Panc1 (cell line): ENCODE measurements at regions not wholly inside any gene's neighbourhood (a gene's known extent, or its start where the extent isn't known, plus 50 kb on each side); places are given as distances from the start of the nearest gene placed in this dataset.

Experiments used
- ATAC-seq: fragments of 200-7000 bp; cut with Tn5 transposase; 2 replicates; pipeline ENCODE4 v1.9.1; 2020; ENCODE audit warnings: mild to moderate bottlenecking, moderate library complexity
- BruUV-seq: library from RNA; stranded (reverse); fragments of 400-500 nt; replicated peaks from 2 replicates; lab custom pipeline; 2021; lab: Mats Ljungman, UMichigan
- CTCF ChIA-PET: fragments of 300-600 bp; sonication (Branson Sonifier 250); formaldehyde crosslinking; loops from one replicate; lab custom pipeline; 2022; ENCODE audit warnings: antibody characterized with exemption; lab: Charles Lee
- POLR2A ChIA-PET: fragments of 300-600 bp; sonication (Branson Sonifier 250); formaldehyde crosslinking; loops from one replicate; lab custom pipeline; 2022; ENCODE audit warnings: antibody characterized with exemption; lab: Charles Lee
- DNase-seq: peaks from one replicate; pipeline ENCODE4 v3.0.0-alpha.2; 2010; ENCODE audit warnings: low read depth, low spot score
- H3K27ac ChIP-seq: 2 replicates; pipeline ENCODE4 v1.5.1; 2011; ENCODE audit warnings: mild to moderate bottlenecking, low read length, inconsistent platforms
- H3K27me3 ChIP-seq: fragments of 200-500 bp; sonication (Bioruptor generic); 2 replicates; pipeline ENCODE4 v1.6.0; 2014; ENCODE audit warnings: low read length, inconsistent platforms; ENCODE audit not compliant: control insufficient read depth, insufficient read depth
- H3K36me3 ChIP-seq: fragments of 200-500 bp; sonication (Bioruptor generic); 2 replicates; pipeline ENCODE4 v1.5.1; 2014; ENCODE audit warnings: inconsistent platforms, mild to moderate bottlenecking, low read length, moderate library complexity; ENCODE audit not compliant: control insufficient read depth, insufficient read depth
- H3K4me1 ChIP-seq: 2 replicates; pipeline ENCODE4 v1.5.1; 2011; ENCODE audit warnings: inconsistent platforms, mild to moderate bottlenecking, low read length, moderate library complexity; ENCODE audit not compliant: control insufficient read depth, insufficient read depth
- H3K4me3 ChIP-seq, 2 experiments: 2 replicates each; pipeline ENCODE4 v1.5.1; 2011 to 2012; ENCODE audit warnings: low read depth in 2 of 2, low read length in 2 of 2, mild to moderate bottlenecking in 2 of 2, inconsistent platforms in 1 of 2, moderate library complexity in 1 of 2
- H3K9me3 ChIP-seq: fragments of 200-500 bp; sonication (Bioruptor generic); 2 replicates; pipeline ENCODE4 v1.5.1; 2014; ENCODE audit warnings: low read depth, mild to moderate bottlenecking, inconsistent platforms, low read length, moderate library complexity; ENCODE audit not compliant: control insufficient read depth, insufficient read depth
- POLR2AphosphoS5 ChIP-seq: IDR thresholded peaks from 2 replicates; pipeline ENCODE4 v1.6.1; 2012; ENCODE audit warnings: mild to moderate bottlenecking, low read depth, low read length, moderate library complexity
- SIN3A ChIP-seq: IDR thresholded peaks from 2 replicates; pipeline ENCODE4 v1.6.1; 2012; ENCODE audit warnings: low read depth, mild to moderate bottlenecking, low read length, moderate library complexity, borderline replicate concordance; ENCODE audit not compliant: insufficient read depth
- TCF7L2 ChIP-seq: IDR thresholded peaks from 2 replicates; pipeline ENCODE4 v1.6.1; 2011; ENCODE audit warnings: mild to moderate bottlenecking, low read depth, low read length, inconsistent platforms
- in situ Hi-C: cut with HindIII; loops from 2 replicates; pipeline ENCODE4 v1.10.0; 2016; ENCODE audit warnings: low sequenced_read_pairs, low pct_unique_long_range_greater_than_20kb
- intact Hi-C: fragments of 100-400 bp; cut with micrococcal nuclease; formaldehyde crosslinking; loops from one replicate; pipeline ENCODE4 v1.10.0; 2022; ENCODE audit not compliant: unreplicated experiment
- TF ChIP-seq, protein P1 (sequence below): fragments of 450-650 bp; IDR thresholded peaks from 2 replicates; pipeline ENCODE4 v1.5.1; 2017; ENCODE audit warnings: mild to moderate bottlenecking
- TF ChIP-seq, protein P2 (sequence below), 2 experiments: IDR thresholded peaks; 2 replicates each; pipeline ENCODE4 v1.6.1; 2011 to 2012; ENCODE audit warnings: low read depth in 2 of 2, control low read depth in 1 of 2, low read length in 1 of 2, mild to moderate bottlenecking in 1 of 2, moderate library complexity in 1 of 2; ENCODE audit not compliant: insufficient read depth in 1 of 2

DNA sequence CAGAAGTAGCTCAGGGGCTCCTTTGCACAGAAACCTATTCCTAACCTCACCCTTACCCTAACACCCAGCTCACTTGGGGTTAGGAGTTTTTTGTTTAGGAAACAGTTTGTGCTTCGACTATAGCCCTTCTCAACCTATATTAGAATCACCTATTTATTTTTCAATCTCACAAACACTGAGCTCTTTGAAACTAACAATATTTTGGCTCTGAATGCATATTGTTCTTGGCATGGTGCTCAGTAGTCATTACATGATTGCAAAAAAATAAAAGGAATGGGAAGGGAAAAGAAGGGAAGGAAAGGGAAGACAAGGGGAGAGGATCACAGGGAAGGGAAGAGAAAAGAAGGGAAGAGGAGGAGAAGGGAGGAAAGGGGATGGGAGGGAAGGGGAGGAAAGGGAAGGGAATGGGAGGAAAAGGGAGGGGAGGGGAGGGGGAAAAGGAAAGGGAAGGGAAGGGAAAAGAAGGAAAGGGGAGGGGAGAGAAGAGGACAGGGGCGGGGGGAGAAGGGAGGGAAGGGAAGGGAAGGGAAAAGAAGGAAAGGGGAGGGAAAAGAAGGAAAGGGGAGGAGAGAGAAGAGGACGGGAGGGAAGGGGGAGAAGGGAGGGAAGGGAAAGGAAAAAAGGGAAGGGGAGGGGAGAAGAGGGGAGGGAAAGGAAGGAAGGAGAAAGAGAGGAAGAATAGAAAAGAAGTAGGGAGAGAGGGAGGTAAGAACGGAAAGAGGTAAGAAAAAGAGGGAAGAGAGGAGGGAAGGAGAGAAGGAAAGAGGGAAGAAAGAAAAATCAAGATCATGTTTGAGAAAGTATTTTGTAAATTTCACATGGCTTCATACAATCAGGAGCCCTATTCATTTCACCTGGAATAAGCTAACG is 484.1 kb upstream of the NFIA start:
- no peak for ATAC-seq
- H3K4me1 ChIP-seq, result no peaks in the 10 kb centered on the region
- no peak for DNase-seq
- intact Hi-C loops, result no loop called here
- H3K27me3 ChIP-seq, result no peaks in the 10 kb centered on the region
- CTCF ChIA-PET, result no interaction called here
- H3K27ac ChIP-seq, result no peak overlapping the region
- no peak overlapping the region for H3K4me3 ChIP-seq
- POLR2A ChIA-PET, result no interaction called here
- no peaks in the 10 kb centered on the region for H3K9me3 ChIP-seq
- H3K36me3 ChIP-seq, result no peaks in the 10 kb centered on the region
- no peak for TF ChIP-seq SIN3A
- TF ChIP-seq TCF7L2, result no peak
- TF ChIP-seq, protein P1, sequence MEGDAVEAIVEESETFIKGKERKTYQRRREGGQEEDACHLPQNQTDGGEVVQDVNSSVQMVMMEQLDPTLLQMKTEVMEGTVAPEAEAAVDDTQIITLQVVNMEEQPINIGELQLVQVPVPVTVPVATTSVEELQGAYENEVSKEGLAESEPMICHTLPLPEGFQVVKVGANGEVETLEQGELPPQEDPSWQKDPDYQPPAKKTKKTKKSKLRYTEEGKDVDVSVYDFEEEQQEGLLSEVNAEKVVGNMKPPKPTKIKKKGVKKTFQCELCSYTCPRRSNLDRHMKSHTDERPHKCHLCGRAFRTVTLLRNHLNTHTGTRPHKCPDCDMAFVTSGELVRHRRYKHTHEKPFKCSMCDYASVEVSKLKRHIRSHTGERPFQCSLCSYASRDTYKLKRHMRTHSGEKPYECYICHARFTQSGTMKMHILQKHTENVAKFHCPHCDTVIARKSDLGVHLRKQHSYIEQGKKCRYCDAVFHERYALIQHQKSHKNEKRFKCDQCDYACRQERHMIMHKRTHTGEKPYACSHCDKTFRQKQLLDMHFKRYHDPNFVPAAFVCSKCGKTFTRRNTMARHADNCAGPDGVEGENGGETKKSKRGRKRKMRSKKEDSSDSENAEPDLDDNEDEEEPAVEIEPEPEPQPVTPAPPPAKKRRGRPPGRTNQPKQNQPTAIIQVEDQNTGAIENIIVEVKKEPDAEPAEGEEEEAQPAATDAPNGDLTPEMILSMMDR, result no peak
- TF ChIP-seq POLR2AphosphoS5, result no peak
- in situ Hi-C loops, result no loop called here
- no TSS peak for BruUV-seq

DNA sequence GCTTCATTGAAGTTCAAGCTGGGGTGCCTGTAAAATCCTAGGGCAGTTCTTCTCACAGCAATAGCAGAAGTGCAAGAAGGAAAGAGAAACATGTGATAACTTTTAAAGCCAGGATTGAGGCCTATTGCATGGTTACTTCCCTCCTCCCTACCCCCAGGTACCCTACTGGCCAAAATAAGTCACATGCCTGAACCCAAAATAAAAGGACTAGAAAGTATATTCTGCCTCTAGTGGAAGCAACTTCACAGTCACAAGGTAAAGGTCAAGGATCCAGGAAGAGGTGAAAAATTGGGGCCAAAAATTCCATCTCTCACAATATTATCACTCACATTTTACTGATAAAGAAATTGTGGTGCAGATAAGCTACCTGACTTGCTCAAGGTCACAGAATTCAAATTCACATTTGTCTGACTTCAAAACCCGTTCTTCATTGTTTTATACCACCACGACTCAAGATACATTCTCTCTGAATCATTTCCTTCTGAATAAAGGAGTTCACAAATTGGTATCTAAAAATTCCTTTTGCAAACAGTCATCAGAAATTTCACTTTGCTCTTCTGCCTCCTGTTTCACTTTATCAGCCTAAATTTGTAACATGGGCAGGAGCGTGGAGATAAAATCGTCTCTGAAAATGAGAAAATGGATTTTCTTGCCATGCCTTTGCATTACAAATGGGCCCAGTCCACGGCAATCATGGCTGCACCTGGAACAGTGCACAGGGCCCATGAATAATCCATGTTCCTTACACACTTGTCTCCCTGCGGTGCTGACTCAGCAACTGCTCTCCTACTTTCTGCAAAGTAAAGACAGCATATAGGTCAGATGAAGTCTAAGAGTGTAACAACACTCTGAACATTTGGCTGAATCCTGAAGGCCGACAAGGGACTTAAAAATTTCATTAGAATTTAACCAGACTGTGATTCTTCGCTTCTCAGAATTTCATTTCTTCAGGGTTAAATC is 485.3 kb upstream of the NFIA start:
- no peaks in the 10 kb centered on the region for H3K4me1 ChIP-seq
- TF ChIP-seq POLR2AphosphoS5, result no peak
- TF ChIP-seq SIN3A, result no peak
- TF ChIP-seq, protein P2, sequence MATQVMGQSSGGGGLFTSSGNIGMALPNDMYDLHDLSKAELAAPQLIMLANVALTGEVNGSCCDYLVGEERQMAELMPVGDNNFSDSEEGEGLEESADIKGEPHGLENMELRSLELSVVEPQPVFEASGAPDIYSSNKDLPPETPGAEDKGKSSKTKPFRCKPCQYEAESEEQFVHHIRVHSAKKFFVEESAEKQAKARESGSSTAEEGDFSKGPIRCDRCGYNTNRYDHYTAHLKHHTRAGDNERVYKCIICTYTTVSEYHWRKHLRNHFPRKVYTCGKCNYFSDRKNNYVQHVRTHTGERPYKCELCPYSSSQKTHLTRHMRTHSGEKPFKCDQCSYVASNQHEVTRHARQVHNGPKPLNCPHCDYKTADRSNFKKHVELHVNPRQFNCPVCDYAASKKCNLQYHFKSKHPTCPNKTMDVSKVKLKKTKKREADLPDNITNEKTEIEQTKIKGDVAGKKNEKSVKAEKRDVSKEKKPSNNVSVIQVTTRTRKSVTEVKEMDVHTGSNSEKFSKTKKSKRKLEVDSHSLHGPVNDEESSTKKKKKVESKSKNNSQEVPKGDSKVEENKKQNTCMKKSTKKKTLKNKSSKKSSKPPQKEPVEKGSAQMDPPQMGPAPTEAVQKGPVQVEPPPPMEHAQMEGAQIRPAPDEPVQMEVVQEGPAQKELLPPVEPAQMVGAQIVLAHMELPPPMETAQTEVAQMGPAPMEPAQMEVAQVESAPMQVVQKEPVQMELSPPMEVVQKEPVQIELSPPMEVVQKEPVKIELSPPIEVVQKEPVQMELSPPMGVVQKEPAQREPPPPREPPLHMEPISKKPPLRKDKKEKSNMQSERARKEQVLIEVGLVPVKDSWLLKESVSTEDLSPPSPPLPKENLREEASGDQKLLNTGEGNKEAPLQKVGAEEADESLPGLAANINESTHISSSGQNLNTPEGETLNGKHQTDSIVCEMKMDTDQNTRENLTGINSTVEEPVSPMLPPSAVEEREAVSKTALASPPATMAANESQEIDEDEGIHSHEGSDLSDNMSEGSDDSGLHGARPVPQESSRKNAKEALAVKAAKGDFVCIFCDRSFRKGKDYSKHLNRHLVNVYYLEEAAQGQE (IDR thresholded peaks at IDR 0.05; ENCODE audit: insufficient read depth in 1 of 2, low read depth in 2 of 2, low read length in 1 of 2), result no peak
- TF ChIP-seq, protein P1, result no peak
- TF ChIP-seq TCF7L2, result no peak
- CTCF ChIA-PET, result no interaction called here
- H3K27me3 ChIP-seq, result no peaks in the 10 kb centered on the region
- no peak overlapping the region for H3K4me3 ChIP-seq
- H3K27ac ChIP-seq, result no peak overlapping the region
- in situ Hi-C loops, result no loop called here
- no peaks in the 10 kb centered on the region for H3K9me3 ChIP-seq
- intact Hi-C loops, result no loop called here
- ATAC-seq (no peak), DNase-seq (no peak)
- BruUV-seq, result no TSS peak
- POLR2A ChIA-PET, result no interaction called here
- H3K36me3 ChIP-seq, result no peaks in the 10 kb centered on the region
